ENCODE measurements at regions not wholly inside any gene's neighbourhood (a gene's known extent, or its start where the extent isn't known, plus 50 kb on each side); places are given as distances from the start of the nearest gene placed in this dataset.

GRCh38 chr5:138661991-138662434 is 86.8 kb upstream of the HSPA9 start:
- intact Hi-C loops (cut with DNase I; ENCODE audit: low total_unique reads) = no loop called here
- no peaks in the 10 kb centered on the region for H3K9me3 ChIP-seq
- H3K27me3 ChIP-seq = no peaks in the 10 kb centered on the region
- no peaks in the 10 kb centered on the region for H3K36me3 ChIP-seq (ENCODE audit: low read depth, missing control alignments)
- no peak overlapping the region for H3K27ac ChIP-seq
- DNase-seq = no peak
- TF ChIP-seq POLR2A (IDR thresholded peaks at IDR 0.05) (no peak), CTCF (IDR thresholded peaks at IDR 0.05) (no peak)
- peak overlapping the region in 1 of 2 donors; percentile 20 for H3K4me3 ChIP-seq
- H3K4me1 ChIP-seq = no peaks in the 10 kb centered on the region
- 38 to 54% methylated on average over 5 of the region's 5 CpGs for WGBS, 2 donors

GRCh38 chr5:138661291-138661960 is 86.2 kb upstream of the HSPA9 start:
- Histone ChIP-seq H3K27me3 (no peaks in the 10 kb centered on the region), H3K4me3 (peak overlapping the region; percentile 20 to 27), H3K36me3 (ENCODE audit: low read depth, missing control alignments) (no peaks in the 10 kb centered on the region), H3K27ac (no peak overlapping the region), H3K4me1 (no peaks in the 10 kb centered on the region), H3K9me3 (no peaks in the 10 kb centered on the region)
- DNase-seq = peak; percentile 31
- WGBS, 2 donors = 47 to 73% methylated on average over 19 of the region's 19 CpGs
- intact Hi-C loops (cut with DNase I; ENCODE audit: low total_unique reads) = no loop called here
- TF ChIP-seq CTCF (IDR thresholded peaks at IDR 0.05) = no peak
- TF ChIP-seq POLR2A (IDR thresholded peaks at IDR 0.05) = no peak

GRCh38 chr5:138660051-138660572 is 84.9 kb upstream of the HSPA9 start:
- intact Hi-C loops (cut with DNase I; ENCODE audit: low total_unique reads) = no loop called here
- H3K27ac ChIP-seq = no peak overlapping the region
- no peaks in the 10 kb centered on the region for H3K36me3 ChIP-seq (ENCODE audit: low read depth, missing control alignments)
- no peaks in the 10 kb centered on the region for H3K4me1 ChIP-seq
- 66 to 75% methylated on average over 4 of the region's 4 CpGs for WGBS, 2 donors
- TF ChIP-seq POLR2A (IDR thresholded peaks at IDR 0.05) (no peak), CTCF (IDR thresholded peaks at IDR 0.05) (no peak)
- H3K4me3 ChIP-seq = no peak overlapping the region
- no peak for DNase-seq
- H3K9me3 ChIP-seq = no peaks in the 10 kb centered on the region
- H3K27me3 ChIP-seq = no peaks in the 10 kb centered on the region

- Histone ChIP-seq H3K4me3 (no peak overlapping the region), H3K4me1 (no peaks in the 10 kb centered on the region), H3K27me3 (no peaks in the 10 kb centered on the region), H3K27ac (no peak overlapping the region), H3K36me3 (ENCODE audit: low read depth, missing control alignments) (no peaks in the 10 kb centered on the region), H3K9me3 (no peaks in the 10 kb centered on the region)
- no peak for DNase-seq
- TF ChIP-seq CTCF (IDR thresholded peaks at IDR 0.05) (no peak), POLR2A (IDR thresholded peaks at IDR 0.05) (no peak)
- WGBS, 2 donors = 89 to 92% methylated on average over 2 to 3 of the region's 3 CpGs
- intact Hi-C loops (cut with DNase I; ENCODE audit: low total_unique reads) = no loop called here
Measured at GRCh38 chr5:138659561-138659960, 84.4 kb upstream of the HSPA9 start.

- Histone ChIP-seq H3K9me3 (no peaks in the 10 kb centered on the region), H3K4me1 (no peaks in the 10 kb centered on the region), H3K36me3 (ENCODE audit: low read depth, missing control alignments) (no peaks in the 10 kb centered on the region), H3K27ac (no peak overlapping the region), H3K4me3 (no peak overlapping the region), H3K27me3 (no peaks in the 10 kb centered on the region)
- 83 to 93% methylated on average over 3 of the region's 3 CpGs for WGBS, 2 donors
- no peak for TF ChIP-seq POLR2A (IDR thresholded peaks at IDR 0.05)
- no peak for TF ChIP-seq CTCF (IDR thresholded peaks at IDR 0.05)
- intact Hi-C loops (cut with DNase I; ENCODE audit: low total_unique reads) = no loop called here
- no peak for DNase-seq
Measured at GRCh38 chr5:138659121-138659520, 83.9 kb upstream of the HSPA9 start.
